Ishikawa (cell line): ENCODE measurements at regions not wholly inside any gene's neighbourhood (a gene's known extent, or its start where the extent isn't known, plus 50 kb on each side); places are given as distances from the start of the nearest gene placed in this dataset.

Source experiments
- EGR1 ChIP-seq: IDR thresholded peaks from 2 replicates; pipeline ENCODE4 v1.6.1; 2012
- MAX ChIP-seq: IDR thresholded peaks from 2 replicates; pipeline ENCODE4 v1.6.1; 2012
- TAF1 ChIP-seq: IDR thresholded peaks from 2 replicates; pipeline ENCODE4 v1.6.1; 2012; ENCODE audit warnings: low read depth, mild to moderate bottlenecking
- YY1 ChIP-seq: IDR thresholded peaks from 2 replicates; pipeline ENCODE4 v1.6.1; 2012; ENCODE audit warnings: low read depth

- TF ChIP-seq TAF1: no peak
- no peak for TF ChIP-seq EGR1
- TF ChIP-seq YY1: no peak
- no peak for TF ChIP-seq MAX
Observed at GRCh38 chr18:2086439-2086838, 484.9 kb downstream of the METTL4 start.
